ENCODE measurements at regions not wholly inside any gene's neighbourhood (a gene's known extent, or its start where the extent isn't known, plus 50 kb on each side); places are given as distances from the start of the nearest gene placed in this dataset.

- DNase-seq = no peak
These were observed 110.8 kb downstream of the MTNR1B start for GRCh38 chr11:93080146-93080759.

DNA sequence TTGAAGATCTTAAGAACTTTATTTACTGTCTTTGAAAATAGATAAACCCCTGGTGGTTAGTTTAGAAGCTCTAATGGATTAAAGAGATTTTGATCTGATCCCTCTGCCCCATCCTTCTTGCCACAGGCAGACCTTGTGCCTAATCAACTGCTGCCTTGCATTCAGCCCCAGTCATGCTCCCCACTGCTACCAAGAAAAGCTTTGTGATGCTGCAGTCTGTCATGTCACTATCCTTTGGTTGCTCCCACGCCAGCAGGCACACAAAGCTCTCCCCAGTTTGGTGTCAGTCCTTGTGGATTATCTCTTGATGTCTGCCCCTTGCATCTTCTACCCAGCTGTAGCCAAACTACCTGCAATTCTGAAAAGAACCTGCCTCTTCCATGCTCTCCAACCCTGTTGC is 112.2 kb downstream of the MTNR1B start:
- no peak for DNase-seq

GRCh38 chr11:93082900-93083299 is 113.4 kb downstream of the MTNR1B start:
- DNase-seq = no peak

- DNase-seq = no peak
These were observed 112.9 kb downstream of the SLC36A4 start for GRCh38 chr11:93084727-93085505.

- DNase-seq = peak; percentile 54
These were observed 108.2 kb downstream of the SLC36A4 start for GRCh38 chr11:93089474-93090102.
